ENCODE measurements at regions not wholly inside any gene's neighbourhood (a gene's known extent, or its start where the extent isn't known, plus 50 kb on each side); places are given as distances from the start of the nearest gene placed in this dataset.
"Not testable (repeated sequence)": the region's sequence is repeated elsewhere in the genome, so short reads cannot be mapped to it uniquely, and the experiment has no call there.

DNA sequence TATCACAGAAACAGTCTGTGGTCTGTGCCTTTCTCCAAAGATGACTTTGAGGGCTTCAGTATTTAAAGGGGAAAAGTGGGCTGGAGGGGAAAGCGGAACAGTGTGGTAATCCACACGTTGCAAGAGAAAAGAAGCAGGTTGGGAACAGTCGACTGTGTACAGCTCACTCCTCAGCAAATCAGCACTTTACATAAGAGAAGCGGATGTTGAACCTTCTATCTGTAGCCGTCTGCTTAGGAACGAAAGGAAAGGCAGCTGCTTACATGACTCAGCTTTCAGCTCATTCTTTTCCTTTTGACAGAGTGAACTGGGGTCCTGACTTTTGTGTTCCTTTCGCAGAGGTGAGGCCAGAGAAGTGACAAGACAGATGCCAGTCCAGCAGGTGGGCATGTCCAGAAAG lies 4020.7 kb upstream of the TPTE start:
- intact Hi-C loops (cut with micrococcal nuclease; ENCODE audit: unreplicated experiment); H3K27me3 Mint-ChIP-seq (ENCODE audit: insufficient read depth, unreplicated experiment); DNase-seq; POLR2A ChIA-PET; H3K4me3 Mint-ChIP-seq (ENCODE audit: unreplicated experiment); H3K36me3 Mint-ChIP-seq (ENCODE audit: insufficient read depth, unreplicated experiment); CTCF ChIA-PET; H3K4me1 ChIP-seq; H3K27ac Mint-ChIP-seq (ENCODE audit: unreplicated experiment); H3K4me1 Mint-ChIP-seq (ENCODE audit: low read depth, unreplicated experiment); BruUV-seq (replicated peaks); H3K9me3 ChIP-seq; H3K27me3 ChIP-seq (replicated peaks; ENCODE audit: control insufficient read depth, insufficient read depth, low read length); H3K4me3 ChIP-seq (ENCODE audit: low read depth, low read length); H3K9me3 Mint-ChIP-seq (ENCODE audit: unreplicated experiment); H3K36me3 ChIP-seq (ENCODE audit: control insufficient read depth, insufficient read depth, low read length): not testable (repeated sequence)

DNA sequence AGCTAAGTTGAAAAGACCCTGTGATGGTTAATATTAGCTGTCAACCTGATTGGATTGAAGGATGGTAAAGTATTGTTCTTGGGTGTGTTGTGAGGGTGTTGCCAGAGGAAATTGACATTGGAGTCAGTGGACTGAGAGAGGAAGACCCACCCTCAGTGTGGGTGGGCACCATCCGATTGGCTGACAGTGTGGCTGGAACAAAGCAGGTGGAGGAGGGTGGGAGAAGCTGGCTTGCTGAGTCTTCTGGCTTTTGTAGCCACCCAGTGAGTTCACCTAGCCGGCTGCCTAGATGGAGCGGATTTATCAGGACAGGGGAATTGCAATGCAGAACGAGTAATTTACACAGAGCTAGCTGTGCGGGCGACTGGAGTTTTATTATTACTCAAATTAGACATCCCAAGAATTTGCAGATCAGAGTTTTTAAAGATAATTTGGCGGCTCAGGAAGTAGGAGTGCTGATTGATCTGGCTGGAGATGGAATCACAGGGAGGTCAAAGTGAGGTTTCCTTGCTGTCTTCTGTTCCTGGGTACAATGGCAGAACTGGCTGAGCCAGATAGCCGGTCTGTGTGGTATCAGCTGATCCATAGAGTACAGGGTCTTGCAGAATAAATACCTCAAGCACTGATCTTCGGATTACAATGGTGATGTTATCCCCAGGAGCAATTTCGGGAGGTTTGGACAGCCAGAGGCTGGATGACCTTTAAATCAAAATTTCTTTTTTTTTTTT lies 4015.1 kb upstream of the TPTE start:
- POLR2A ChIA-PET; H3K4me1 Mint-ChIP-seq (ENCODE audit: low read depth, unreplicated experiment); H3K27me3 ChIP-seq (replicated peaks; ENCODE audit: control insufficient read depth, insufficient read depth, low read length); BruUV-seq (replicated peaks); DNase-seq; intact Hi-C loops (cut with micrococcal nuclease; ENCODE audit: unreplicated experiment); H3K4me3 Mint-ChIP-seq (ENCODE audit: unreplicated experiment); H3K4me1 ChIP-seq; H3K4me3 ChIP-seq (ENCODE audit: low read depth, low read length); H3K9me3 ChIP-seq; CTCF ChIA-PET; H3K27me3 Mint-ChIP-seq (ENCODE audit: insufficient read depth, unreplicated experiment); H3K36me3 ChIP-seq (ENCODE audit: control insufficient read depth, insufficient read depth, low read length); H3K27ac Mint-ChIP-seq (ENCODE audit: unreplicated experiment); H3K9me3 Mint-ChIP-seq (ENCODE audit: unreplicated experiment); H3K36me3 Mint-ChIP-seq (ENCODE audit: insufficient read depth, unreplicated experiment): not testable (repeated sequence)

GRCh38 chr21:6507632-6508031 lies 4013.8 kb upstream of the TPTE start:
- H3K27me3 Mint-ChIP-seq (ENCODE audit: insufficient read depth, unreplicated experiment); H3K4me1 Mint-ChIP-seq (ENCODE audit: low read depth, unreplicated experiment); H3K4me3 Mint-ChIP-seq (ENCODE audit: unreplicated experiment); H3K27me3 ChIP-seq (replicated peaks; ENCODE audit: control insufficient read depth, insufficient read depth, low read length); POLR2A ChIA-PET; H3K4me3 ChIP-seq (ENCODE audit: low read depth, low read length); H3K9me3 ChIP-seq; H3K27ac Mint-ChIP-seq (ENCODE audit: unreplicated experiment); DNase-seq; CTCF ChIA-PET; H3K4me1 ChIP-seq; H3K36me3 ChIP-seq (ENCODE audit: control insufficient read depth, insufficient read depth, low read length); intact Hi-C loops (cut with micrococcal nuclease; ENCODE audit: unreplicated experiment); H3K9me3 Mint-ChIP-seq (ENCODE audit: unreplicated experiment); BruUV-seq (replicated peaks); H3K36me3 Mint-ChIP-seq (ENCODE audit: insufficient read depth, unreplicated experiment): not testable (repeated sequence)

- H3K4me1 Mint-ChIP-seq (ENCODE audit: low read depth, unreplicated experiment); DNase-seq; H3K27me3 ChIP-seq (replicated peaks; ENCODE audit: control insufficient read depth, insufficient read depth, low read length); H3K27me3 Mint-ChIP-seq (ENCODE audit: insufficient read depth, unreplicated experiment); CTCF ChIA-PET; H3K27ac Mint-ChIP-seq (ENCODE audit: unreplicated experiment); H3K4me1 ChIP-seq; H3K36me3 ChIP-seq (ENCODE audit: control insufficient read depth, insufficient read depth, low read length); POLR2A ChIA-PET; H3K9me3 ChIP-seq; BruUV-seq (replicated peaks); H3K9me3 Mint-ChIP-seq (ENCODE audit: unreplicated experiment); H3K4me3 Mint-ChIP-seq (ENCODE audit: unreplicated experiment); H3K36me3 Mint-ChIP-seq (ENCODE audit: insufficient read depth, unreplicated experiment); H3K4me3 ChIP-seq (ENCODE audit: low read depth, low read length); intact Hi-C loops (cut with micrococcal nuclease; ENCODE audit: unreplicated experiment): not testable (repeated sequence)
Measured at GRCh38 chr21:6521777-6522176, 3999.6 kb upstream of the TPTE start.

GRCh38 chr21:6526213-6526612 lies 3995.2 kb upstream of the TPTE start:
- DNase-seq; CTCF ChIA-PET; H3K4me1 ChIP-seq; H3K36me3 ChIP-seq (ENCODE audit: control insufficient read depth, insufficient read depth, low read length); H3K27me3 ChIP-seq (replicated peaks; ENCODE audit: control insufficient read depth, insufficient read depth, low read length); POLR2A ChIA-PET; H3K9me3 Mint-ChIP-seq (ENCODE audit: unreplicated experiment); BruUV-seq (replicated peaks); H3K36me3 Mint-ChIP-seq (ENCODE audit: insufficient read depth, unreplicated experiment); H3K4me3 ChIP-seq (ENCODE audit: low read depth, low read length); H3K4me1 Mint-ChIP-seq (ENCODE audit: low read depth, unreplicated experiment); H3K27me3 Mint-ChIP-seq (ENCODE audit: insufficient read depth, unreplicated experiment); H3K27ac Mint-ChIP-seq (ENCODE audit: unreplicated experiment); intact Hi-C loops (cut with micrococcal nuclease; ENCODE audit: unreplicated experiment); H3K4me3 Mint-ChIP-seq (ENCODE audit: unreplicated experiment); H3K9me3 ChIP-seq: not testable (repeated sequence)

GRCh38 chr21:6530655-6531054 lies 3990.7 kb upstream of the TPTE start:
- H3K4me3 ChIP-seq (ENCODE audit: low read depth, low read length); H3K4me3 Mint-ChIP-seq (ENCODE audit: unreplicated experiment); intact Hi-C loops (cut with micrococcal nuclease; ENCODE audit: unreplicated experiment): not testable (repeated sequence)

GRCh38 chr21:6533261-6533660 lies 3988.1 kb upstream of the TPTE start:
- H3K36me3 ChIP-seq (ENCODE audit: control insufficient read depth, insufficient read depth, low read length); CTCF ChIA-PET; H3K36me3 Mint-ChIP-seq (ENCODE audit: insufficient read depth, unreplicated experiment); H3K4me1 Mint-ChIP-seq (ENCODE audit: low read depth, unreplicated experiment); H3K4me1 ChIP-seq; POLR2A ChIA-PET; H3K4me3 ChIP-seq (ENCODE audit: low read depth, low read length); H3K27me3 ChIP-seq (replicated peaks; ENCODE audit: control insufficient read depth, insufficient read depth, low read length); H3K9me3 Mint-ChIP-seq (ENCODE audit: unreplicated experiment); H3K27ac Mint-ChIP-seq (ENCODE audit: unreplicated experiment); H3K27me3 Mint-ChIP-seq (ENCODE audit: insufficient read depth, unreplicated experiment); BruUV-seq (replicated peaks); DNase-seq; intact Hi-C loops (cut with micrococcal nuclease; ENCODE audit: unreplicated experiment); H3K9me3 ChIP-seq; H3K4me3 Mint-ChIP-seq (ENCODE audit: unreplicated experiment): not testable (repeated sequence)

More at GRCh38 chr21:6530655-6531054, 3990.7 kb upstream of the TPTE start:
- H3K27me3 Mint-ChIP-seq (ENCODE audit: insufficient read depth, unreplicated experiment); DNase-seq; H3K27ac Mint-ChIP-seq (ENCODE audit: unreplicated experiment); POLR2A ChIA-PET; H3K4me1 Mint-ChIP-seq (ENCODE audit: low read depth, unreplicated experiment); CTCF ChIA-PET; H3K4me1 ChIP-seq; H3K36me3 ChIP-seq (ENCODE audit: control insufficient read depth, insufficient read depth, low read length); H3K9me3 ChIP-seq; H3K36me3 Mint-ChIP-seq (ENCODE audit: insufficient read depth, unreplicated experiment); H3K9me3 Mint-ChIP-seq (ENCODE audit: unreplicated experiment); BruUV-seq (replicated peaks); H3K27me3 ChIP-seq (replicated peaks; ENCODE audit: control insufficient read depth, insufficient read depth, low read length): not testable (repeated sequence)

Data from Caco-2 (cell line).